GM21360 (cell line): ENCODE measurements at regions not wholly inside any gene's neighbourhood (a gene's known extent, or its start where the extent isn't known, plus 50 kb on each side); places are given as distances from the start of the nearest gene placed in this dataset.

ENCODE experiments used
- ATAC-seq: cut with Tn5 transposase; IDR thresholded peaks from one replicate; pipeline ENCODE4 v1.9.1; 2021; ENCODE audit warnings: mild to moderate bottlenecking, moderate library complexity; ENCODE audit not compliant: unreplicated experiment

GRCh38 chr2:145017149-145017548 is 497.2 kb upstream of the ZEB2 start:
- no peak for ATAC-seq

- ATAC-seq: no peak
Observed at GRCh38 chr2:145016711-145017110, 496.8 kb upstream of the ZEB2 start.

- ATAC-seq: no peak
Observed at GRCh38 chr2:145015561-145015960, 495.6 kb upstream of the ZEB2 start.

- no peak for ATAC-seq
Observed at GRCh38 chr2:145012806-145013205, 492.9 kb upstream of the ZEB2 start.

- ATAC-seq: no peak
Observed at GRCh38 chr2:145012214-145012670, 492.3 kb upstream of the ZEB2 start.

GRCh38 chr2:145010635-145011034 is 490.7 kb upstream of the ZEB2 start:
- ATAC-seq: no peak

GRCh38 chr2:145007960-145008263 is 488.0 kb upstream of the ZEB2 start:
- no peak for ATAC-seq

- no peak for ATAC-seq
Observed at GRCh38 chr2:145007093-145007959, 487.4 kb upstream of the ZEB2 start.

GRCh38 chr2:145002624-145003023 is 482.7 kb upstream of the ZEB2 start:
- no peak for ATAC-seq

- ATAC-seq: no peak
Observed at GRCh38 chr2:145000376-145000775, 480.5 kb upstream of the ZEB2 start.

GRCh38 chr2:144999936-145000335 is 480.0 kb upstream of the ZEB2 start:
- ATAC-seq: no peak

GRCh38 chr2:144999071-144999875 is 479.4 kb upstream of the ZEB2 start:
- no peak for ATAC-seq

- no peak for ATAC-seq
Observed at GRCh38 chr2:144998435-144998834, 478.5 kb upstream of the ZEB2 start.

- no peak for ATAC-seq
Observed at GRCh38 chr2:144996225-144996795, 476.4 kb upstream of the ZEB2 start.

GRCh38 chr2:144995482-144995881 is 475.6 kb upstream of the ZEB2 start:
- no peak for ATAC-seq

- no peak for ATAC-seq
Observed at GRCh38 chr2:144990661-144991060, 470.7 kb upstream of the ZEB2 start.

- no peak for ATAC-seq
Observed at GRCh38 chr2:144989579-144990270, 469.8 kb upstream of the ZEB2 start.

- no peak for ATAC-seq
Observed at GRCh38 chr2:144988591-144988990, 468.7 kb upstream of the ZEB2 start.

GRCh38 chr2:144986691-144987090 is 466.8 kb upstream of the ZEB2 start:
- no peak for ATAC-seq

- ATAC-seq: no peak
Observed at GRCh38 chr2:144984038-144984437, 464.1 kb upstream of the ZEB2 start.

- no peak for ATAC-seq
Observed at GRCh38 chr2:144983107-144983506, 463.2 kb upstream of the ZEB2 start.
